ENCODE measurements at regions not wholly inside any gene's neighbourhood (a gene's known extent, or its start where the extent isn't known, plus 50 kb on each side); places are given as distances from the start of the nearest gene placed in this dataset.
A peak's percentile ranks its signal among the peaks of the same experiment; 100 is the strongest.
"Not testable (repeated sequence)": the region's sequence is repeated elsewhere in the genome, so short reads cannot be mapped to it uniquely, and the experiment has no call there.

- TF ChIP-seq CTCF (IDR thresholded peaks at IDR 0.05; ENCODE audit: extremely low read depth, insufficient read depth, missing control alignments), result no peak
- DNase-seq (ENCODE audit: low spot score), result peak; percentile 13
- in situ Hi-C loops (cut with MboI; ENCODE audit: low pct_unique_long_range_greater_than_20kb, low sequenced_read_pairs, unreplicated experiment), result loop anchor here (10.0 kb wide), 1 partner anchor 49 kb away; no protein-coding TSS in a partner anchor
These were observed 120.9 kb upstream of the PRDX6 start for GRCh38 chr1:173356191-173356762.

GRCh38 chr1:173360487-173361063 lies 116.6 kb upstream of the PRDX6 start:
- no peak for TF ChIP-seq CTCF (IDR thresholded peaks at IDR 0.05; ENCODE audit: extremely low read depth, insufficient read depth, missing control alignments)
- no peak for DNase-seq (ENCODE audit: low spot score)
- in situ Hi-C loops (cut with MboI; ENCODE audit: low pct_unique_long_range_greater_than_20kb, low sequenced_read_pairs, unreplicated experiment), result no loop called here

- DNase-seq (ENCODE audit: low spot score), result no peak
- in situ Hi-C loops (cut with MboI; ENCODE audit: low pct_unique_long_range_greater_than_20kb, low sequenced_read_pairs, unreplicated experiment), result no loop called here
- TF ChIP-seq CTCF (IDR thresholded peaks at IDR 0.05; ENCODE audit: extremely low read depth, insufficient read depth, missing control alignments), result no peak
These were observed 114.6 kb upstream of the PRDX6 start for GRCh38 chr1:173362543-173362942.

GRCh38 chr1:173364827-173365226 lies 112.3 kb upstream of the PRDX6 start:
- no peak for TF ChIP-seq CTCF (IDR thresholded peaks at IDR 0.05; ENCODE audit: extremely low read depth, insufficient read depth, missing control alignments)
- in situ Hi-C loops (cut with MboI; ENCODE audit: low pct_unique_long_range_greater_than_20kb, low sequenced_read_pairs, unreplicated experiment), result no loop called here

GRCh38 chr1:173365341-173365740 lies 111.8 kb upstream of the PRDX6 start:
- no peak for DNase-seq (ENCODE audit: low spot score)
- in situ Hi-C loops (cut with MboI; ENCODE audit: low pct_unique_long_range_greater_than_20kb, low sequenced_read_pairs, unreplicated experiment), result no loop called here
- TF ChIP-seq CTCF (IDR thresholded peaks at IDR 0.05; ENCODE audit: extremely low read depth, insufficient read depth, missing control alignments), result no peak

More at GRCh38 chr1:173364827-173365226, 112.3 kb upstream of the PRDX6 start:
- DNase-seq (ENCODE audit: low spot score), result no peak

- no peak for DNase-seq (ENCODE audit: low spot score)
- in situ Hi-C loops (cut with MboI; ENCODE audit: low pct_unique_long_range_greater_than_20kb, low sequenced_read_pairs, unreplicated experiment), result no loop called here
- TF ChIP-seq CTCF (IDR thresholded peaks at IDR 0.05; ENCODE audit: extremely low read depth, insufficient read depth, missing control alignments), result no peak
These were observed 110.0 kb upstream of the PRDX6 start for GRCh38 chr1:173367136-173367535.

- DNase-seq (ENCODE audit: low spot score); in situ Hi-C loops (cut with MboI; ENCODE audit: low pct_unique_long_range_greater_than_20kb, low sequenced_read_pairs, unreplicated experiment): not testable (repeated sequence)
These were observed 106.5 kb upstream of the PRDX6 start for GRCh38 chr1:173370586-173370985.

- DNase-seq (ENCODE audit: low spot score); in situ Hi-C loops (cut with MboI; ENCODE audit: low pct_unique_long_range_greater_than_20kb, low sequenced_read_pairs, unreplicated experiment): not testable (repeated sequence)
These were observed 101.1 kb upstream of the PRDX6 start for GRCh38 chr1:173376065-173376464.

Data from GM13977 (cell line).